ENCODE measurements at regions not wholly inside any gene's neighbourhood (a gene's known extent, or its start where the extent isn't known, plus 50 kb on each side); places are given as distances from the start of the nearest gene placed in this dataset.

- ChIA-PET CTCF (interaction anchor here (1.3 kb wide), 1 partner anchor 15 kb away, joined by 5 read pairs; no protein-coding TSS in a partner anchor), POLR2A (no interaction called here)
- Mint-ChIP-seq H3K36me3 (ENCODE audit: low read depth) (no peaks in the 10 kb centered on the region), H3K27me3 (peaks cover 2% of the 10 kb centered on the region), H3K27ac (no peak overlapping the region), H3K9me3 (peaks cover 7% of the 10 kb centered on the region), H3K4me1 (no peaks in the 10 kb centered on the region), H3K4me3 (no peak overlapping the region)
- TF ChIP-seq CTCF (IDR thresholded peaks at IDR 0.05): no peak
- ATAC-seq (ENCODE audit: low read depth): no peak
- intact Hi-C loops (cut with micrococcal nuclease): no loop called here
- no peak for DNase-seq
Measured at GRCh38 chr7:106777674-106778299, 87.3 kb upstream of the PIK3CG start.

GRCh38 chr7:106778656-106779250 lies 86.3 kb upstream of the PIK3CG start:
- ChIA-PET CTCF (interaction anchor here (1.3 kb wide), 1 partner anchor 14 kb away, joined by 5 read pairs; no protein-coding TSS in a partner anchor), POLR2A (no interaction called here)
- Mint-ChIP-seq H3K36me3 (ENCODE audit: low read depth) (no peaks in the 10 kb centered on the region), H3K4me1 (peaks cover 5% of the 10 kb centered on the region), H3K27ac (no peak overlapping the region), H3K9me3 (peaks cover 7% of the 10 kb centered on the region), H3K27me3 (peaks cover 2% of the 10 kb centered on the region), H3K4me3 (no peak overlapping the region)
- TF ChIP-seq CTCF (IDR thresholded peaks at IDR 0.05): no peak
- ATAC-seq (ENCODE audit: low read depth) (no peak), DNase-seq (no peak)
- intact Hi-C loops (cut with micrococcal nuclease): no loop called here

- TF ChIP-seq CTCF (IDR thresholded peaks at IDR 0.05): no peak
- intact Hi-C loops (cut with micrococcal nuclease): no loop called here
- Mint-ChIP-seq H3K4me1 (peaks cover 5% of the 10 kb centered on the region), H3K9me3 (peaks cover 7% of the 10 kb centered on the region), H3K36me3 (ENCODE audit: low read depth) (no peaks in the 10 kb centered on the region), H3K27ac (no peak overlapping the region), H3K4me3 (no peak overlapping the region), H3K27me3 (peaks cover 2% of the 10 kb centered on the region)
- ATAC-seq (ENCODE audit: low read depth) (peak; percentile 37), DNase-seq (no peak)
- CTCF ChIA-PET: interaction anchor here (1.2 to 1.5 kb wide), 2 partner anchors 44 to 119 kb away, joined by 3 to 6 read pairs; partner anchors contain the start of gene CCDC71L
- POLR2A ChIA-PET: no interaction called here
Measured at GRCh38 chr7:106779877-106780276, 85.2 kb upstream of the PIK3CG start.

GRCh38 chr7:106781007-106781406 lies 84.1 kb upstream of the PIK3CG start:
- no peak for ATAC-seq (ENCODE audit: low read depth)
- H3K36me3 Mint-ChIP-seq (ENCODE audit: low read depth): no peaks in the 10 kb centered on the region
- no peak for DNase-seq
- POLR2A ChIA-PET: no interaction called here
- H3K4me3 Mint-ChIP-seq: no peak overlapping the region
- H3K27me3 Mint-ChIP-seq: peaks cover 2% of the 10 kb centered on the region
- peaks cover 5% of the 10 kb centered on the region for H3K4me1 Mint-ChIP-seq
- TF ChIP-seq CTCF (IDR thresholded peaks at IDR 0.05): no peak
- H3K9me3 Mint-ChIP-seq: peaks cover 7% of the 10 kb centered on the region
- intact Hi-C loops (cut with micrococcal nuclease): no loop called here
- no peak overlapping the region for H3K27ac Mint-ChIP-seq
- CTCF ChIA-PET: interaction anchor here (1.5 kb wide), 1 partner anchor 120 kb away, joined by 6 read pairs; the partner anchor contains the start of gene CCDC71L

GRCh38 chr7:106781828-106782544 lies 83.1 kb upstream of the PIK3CG start:
- H3K4me1 Mint-ChIP-seq: peaks cover 5% of the 10 kb centered on the region
- no peak for TF ChIP-seq CTCF (IDR thresholded peaks at IDR 0.05)
- H3K36me3 Mint-ChIP-seq (ENCODE audit: low read depth): no peaks in the 10 kb centered on the region
- ChIA-PET POLR2A (no interaction called here), CTCF (no interaction called here)
- no peaks in the 10 kb centered on the region for H3K27me3 Mint-ChIP-seq
- no peak overlapping the region for H3K4me3 Mint-ChIP-seq
- ATAC-seq (ENCODE audit: low read depth) (no peak), DNase-seq (no peak)
- H3K27ac Mint-ChIP-seq: no peak overlapping the region
- peaks cover 2% of the 10 kb centered on the region for H3K9me3 Mint-ChIP-seq
- intact Hi-C loops (cut with micrococcal nuclease): no loop called here
